Right atrium auricular region (tissue), 2 donors: ENCODE measurements at regions not wholly inside any gene's neighbourhood (a gene's known extent, or its start where the extent isn't known, plus 50 kb on each side); places are given as distances from the start of the nearest gene placed in this dataset.

Experiments used
- DNase-seq: peaks from one replicate; pipeline ENCODE4 v3.0.0-alpha.2; 2019; ENCODE audit warnings: low spot score
- H3K27ac ChIP-seq, 2 donors: fragments of 200-600 bp; sonication (generic); 1 replicate in 1 of 2; 2 replicates in 1 of 2; pipeline ENCODE4 v1.5.1; 2016 to 2019
- H3K27me3 ChIP-seq, 2 donors: fragments of 200-600 bp; sonication (generic); one replicate each; pipeline versions ENCODE4 v1.5.1 to v1.6.0; 2017 to 2019
- H3K36me3 ChIP-seq: fragments of 200-600 bp; sonication (generic); one replicate; pipeline ENCODE4 v1.5.1; 2016
- H3K4me1 ChIP-seq, 2 donors: fragments of 200-600 bp; sonication (generic); one replicate each; pipeline versions ENCODE4 v1.5.1 to v1.6.0; 2017 to 2019
- H3K4me3 ChIP-seq, 2 donors: fragments of 200-600 bp; sonication (generic); 1 replicate in 1 of 2; 2 replicates in 1 of 2; pipeline ENCODE4 v1.5.1; 2017 to 2019; ENCODE audit warnings: mild to moderate bottlenecking in 1 of 2, moderate library complexity in 1 of 2
- H3K9me3 ChIP-seq, 2 donors: fragments of 200-600 bp; sonication (generic); one replicate each; pipeline ENCODE4 v1.5.1; 2019
- TF ChIP-seq, protein P1 (sequence below), 2 donors: fragments of 200-600 bp; sonication (generic); IDR thresholded peaks; one replicate each; pipeline ENCODE4 v1.5.1; 2019; ENCODE audit warnings: antibody characterized with exemption in 2 of 2

GRCh38 chr10:81806842-81807241, 68.2 kb upstream of the NRG3 start:
- Histone ChIP-seq H3K4me1 (no peaks in the 10 kb centered on the region), H3K36me3 (no peaks in the 10 kb centered on the region), H3K9me3 (peaks cover 0 to 47% of the 10 kb centered on the region in 2 donors), H3K4me3 (no peak overlapping the region), H3K27me3 (no peaks in the 10 kb centered on the region), H3K27ac (no peak overlapping the region)
- DNase-seq: no peak
- TF ChIP-seq, protein P1, sequence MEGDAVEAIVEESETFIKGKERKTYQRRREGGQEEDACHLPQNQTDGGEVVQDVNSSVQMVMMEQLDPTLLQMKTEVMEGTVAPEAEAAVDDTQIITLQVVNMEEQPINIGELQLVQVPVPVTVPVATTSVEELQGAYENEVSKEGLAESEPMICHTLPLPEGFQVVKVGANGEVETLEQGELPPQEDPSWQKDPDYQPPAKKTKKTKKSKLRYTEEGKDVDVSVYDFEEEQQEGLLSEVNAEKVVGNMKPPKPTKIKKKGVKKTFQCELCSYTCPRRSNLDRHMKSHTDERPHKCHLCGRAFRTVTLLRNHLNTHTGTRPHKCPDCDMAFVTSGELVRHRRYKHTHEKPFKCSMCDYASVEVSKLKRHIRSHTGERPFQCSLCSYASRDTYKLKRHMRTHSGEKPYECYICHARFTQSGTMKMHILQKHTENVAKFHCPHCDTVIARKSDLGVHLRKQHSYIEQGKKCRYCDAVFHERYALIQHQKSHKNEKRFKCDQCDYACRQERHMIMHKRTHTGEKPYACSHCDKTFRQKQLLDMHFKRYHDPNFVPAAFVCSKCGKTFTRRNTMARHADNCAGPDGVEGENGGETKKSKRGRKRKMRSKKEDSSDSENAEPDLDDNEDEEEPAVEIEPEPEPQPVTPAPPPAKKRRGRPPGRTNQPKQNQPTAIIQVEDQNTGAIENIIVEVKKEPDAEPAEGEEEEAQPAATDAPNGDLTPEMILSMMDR (IDR thresholded peaks at IDR 0.05): no peak

- TF ChIP-seq, protein P1 (IDR thresholded peaks at IDR 0.05): no peak
- H3K4me1 ChIP-seq: no peaks in the 10 kb centered on the region
- no peak overlapping the region for H3K27ac ChIP-seq
- H3K9me3 ChIP-seq: peaks cover 0 to 19% of the 10 kb centered on the region in 2 donors
- no peaks in the 10 kb centered on the region for H3K27me3 ChIP-seq
- no peak for DNase-seq
- H3K4me3 ChIP-seq: no peak overlapping the region
- H3K36me3 ChIP-seq: no peaks in the 10 kb centered on the region
These were observed 60.2 kb upstream of the NRG3 start for GRCh38 chr10:81814842-81815241.

GRCh38 chr10:81817596-81818170, 57.3 kb upstream of the NRG3 start:
- Histone ChIP-seq H3K27me3 (no peaks in the 10 kb centered on the region), H3K36me3 (no peaks in the 10 kb centered on the region), H3K4me1 (no peaks in the 10 kb centered on the region), H3K27ac (no peak overlapping the region), H3K4me3 (no peak overlapping the region), H3K9me3 (no peaks in the 10 kb centered on the region)
- TF ChIP-seq, protein P1 (IDR thresholded peaks at IDR 0.05): no peak
- no peak for DNase-seq

DNA sequence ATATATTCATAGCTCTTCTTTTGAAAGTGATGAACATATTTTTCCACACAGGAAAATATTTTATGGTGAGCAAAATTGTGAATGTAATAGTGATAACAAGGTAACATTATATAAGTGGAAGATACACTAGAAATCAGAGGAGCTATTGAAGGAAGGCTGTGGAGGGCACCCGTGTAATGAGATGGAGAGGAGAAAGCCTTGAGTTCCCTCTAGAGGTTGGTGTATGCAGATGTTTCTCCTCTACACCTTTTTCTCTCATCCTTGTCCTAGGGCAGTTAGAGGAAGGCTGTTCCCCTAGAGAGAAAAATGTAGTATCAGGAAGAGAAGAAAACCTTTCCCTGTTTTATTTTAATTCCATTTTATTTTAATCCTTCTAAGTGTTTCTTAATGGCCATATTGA, 54.6 kb upstream of the NRG3 start:
- Histone ChIP-seq H3K4me3 (no peak overlapping the region), H3K36me3 (no peaks in the 10 kb centered on the region), H3K27ac (no peak overlapping the region), H3K4me1 (no peaks in the 10 kb centered on the region), H3K27me3 (no peaks in the 10 kb centered on the region), H3K9me3 (no peaks in the 10 kb centered on the region)
- no peak for DNase-seq
- TF ChIP-seq, protein P1 (IDR thresholded peaks at IDR 0.05): no peak
